K562 (cell line): ENCODE measurements at regions not wholly inside any gene's neighbourhood (a gene's known extent, or its start where the extent isn't known, plus 50 kb on each side); places are given as distances from the start of the nearest gene placed in this dataset.
"Not testable (repeated sequence)": the region's sequence is repeated elsewhere in the genome, so short reads cannot be mapped to it uniquely, and the experiment has no call there.

Experiments
- ATAC-seq: fragments of 200-7000 bp; cut with Tn5 transposase; 3 replicates; pipeline ENCODE4 v1.9.1; 2020; ENCODE audit warnings: moderate library complexity
- BruUV-seq: library from RNA; stranded (reverse); fragments of 400-500 nt; replicated peaks from 2 replicates; lab custom pipeline; 2021; lab: Mats Ljungman, UMichigan
- CTCF ChIA-PET: fragments of 300-600 bp; formaldehyde crosslinking; extraction: SDS; loops from one replicate; lab custom pipeline; 2021; ENCODE audit warnings: low intra/inter-chr PET ratio; lab: Yijun Ruan, JAX
- POLR2A ChIA-PET: fragments of 300-600, 350-650 bp; sonication (Branson Sonifier 250); formaldehyde crosslinking; extraction: SDS; loops from one replicate; lab custom pipeline; 2021; ENCODE audit warnings: antibody characterized with exemption, inconsistent platforms; lab: Yijun Ruan, JAX
- DNase-seq, 4 experiments: peaks; one replicate each; pipeline versions ENCODE4 v3.0.0 to v3.0.0-alpha.2; 2011 to 2018; ENCODE audit warnings: low spot score in 3 of 4, mixed read lengths in 3 of 4; ENCODE audit errors: extremely low read depth in 1 of 4
- FAIRE-seq: peaks from 2 replicates; lab custom pipeline; 2011; peaks lifted over from hg19 to GRCh38; lab: Jason Lieb, UNC
- H2AFZ ChIP-seq: 2 replicates; pipeline ENCODE4 v1.6.0; 2011; ENCODE audit warnings: low read depth, low read length, control low read depth, inconsistent platforms
- H3K27ac ChIP-seq: fragments of 200-600 bp; 3 replicates; pipeline ENCODE4 v1.8.0; 2011; ENCODE audit warnings: low read depth, mild to moderate bottlenecking, control low read depth, inconsistent platforms, low read length, moderate library complexity, mixed read lengths; ENCODE audit errors: extremely low read depth
- H3K27me3 ChIP-seq, 2 experiments: fragments of 300-600 bp in 1 of 2; 2 replicates in 1 of 2; 3 replicates in 1 of 2; pipeline versions ENCODE4 v1.6.0 to v1.8.0; 2011; ENCODE audit warnings: inconsistent platforms in 2 of 2, low read length in 2 of 2, mild to moderate bottlenecking in 1 of 2, mixed read lengths in 1 of 2, moderate library complexity in 1 of 2; ENCODE audit not compliant: control insufficient read depth in 2 of 2, insufficient read depth in 2 of 2
- H3K36me3 ChIP-seq: fragments of 300-600 bp; 3 replicates; pipeline ENCODE4 v1.8.0; 2011; ENCODE audit warnings: mild to moderate bottlenecking, low read length, inconsistent platforms; ENCODE audit not compliant: control insufficient read depth, insufficient read depth
- H3K4me1 ChIP-seq, 2 experiments: fragments of 200-600 bp in 1 of 2; replicated peaks in 1 of 2; 2 replicates in 1 of 2; 3 replicates in 1 of 2; pipeline versions ENCODE4 v1.5.1 to v1.8.0; 2011; ENCODE audit warnings: inconsistent platforms in 2 of 2, low read length in 2 of 2, mild to moderate bottlenecking in 1 of 2, mixed read lengths in 1 of 2, moderate library complexity in 1 of 2; ENCODE audit not compliant: control insufficient read depth in 2 of 2, insufficient read depth in 2 of 2
- H3K4me2 ChIP-seq: 2 replicates; pipeline ENCODE4 v1.6.1; 2011; ENCODE audit warnings: low read length, control low read depth, inconsistent platforms, mixed read lengths; ENCODE audit not compliant: insufficient read depth
- H3K4me3 ChIP-seq: fragments of 200-600 bp; sonication (generic), shearing (Covaris generic); 2 replicates; pipeline ENCODE4 v1.5.1; 2016; ENCODE audit warnings: control low read depth, inconsistent platforms
- H3K79me2 ChIP-seq: fragments of 200-600 bp; 3 replicates; pipeline ENCODE4 v1.8.0; 2011; ENCODE audit warnings: low read length, inconsistent platforms; ENCODE audit not compliant: control insufficient read depth, insufficient read depth
- H3K9ac ChIP-seq, 2 experiments: 2 replicates each; pipeline versions ENCODE4 v1.6.0 to v1.6.1; 2011; ENCODE audit warnings: low read depth in 2 of 2, low read length in 2 of 2, control low read depth in 1 of 2, inconsistent platforms in 1 of 2, mild to moderate bottlenecking in 1 of 2, mixed read lengths in 1 of 2; ENCODE audit not compliant: insufficient read depth in 1 of 2
- H3K9me1 ChIP-seq: one replicate; pipeline ENCODE4 v1.6.0; 2011; ENCODE audit warnings: inconsistent platforms, mild to moderate bottlenecking, low read length, moderate library complexity; ENCODE audit not compliant: control insufficient read depth, insufficient read depth
- H3K9me3 ChIP-seq: replicated peaks from 2 replicates; pipeline ENCODE4 v1.5.1; 2011; ENCODE audit warnings: low read depth, low read length, inconsistent platforms; ENCODE audit not compliant: control insufficient read depth, insufficient read depth
- H4K20me1 ChIP-seq: replicated peaks from 2 replicates; pipeline ENCODE4 v1.6.1; 2011; ENCODE audit warnings: low read length, inconsistent platforms, mixed read lengths; ENCODE audit not compliant: control insufficient read depth, insufficient read depth
- ETV1 ChIP-seq: fragments of 450-650 bp; conservative IDR thresholded peaks from 2 replicates; pipeline ENCODE4 v1.6.1; 2016; ENCODE audit warnings: missing genetic modification characterization, control low read depth, low read depth, missing compliant biosample characterization
- JUND ChIP-seq, 2 experiments: IDR thresholded peaks; 2 replicates in 1 of 2; 3 replicates in 1 of 2; pipeline ENCODE4 v1.6.1; 2011; ENCODE audit warnings: borderline replicate concordance in 2 of 2, low read depth in 2 of 2, low read length in 2 of 2, improper control_type of control experiment in 1 of 2, missing biosample characterization in 1 of 2, missing genetic modification characterization in 1 of 2, missing genetic modification reagents in 1 of 2
- ZNF24 ChIP-seq: fragments of 450-650 bp; IDR thresholded peaks from 2 replicates; pipeline ENCODE4 v1.6.1; 2016
- ZNF77 ChIP-seq: fragments of 250-450 bp; sonication (Bioruptor Pico); IDR thresholded peaks from 2 replicates; pipeline ENCODE4 v1.5.0; 2020
- WGBS: fragments of 100-300 bp; shearing (Covaris generic); methylation state at CpG from one replicate; pipeline ENCODE4 v1.1.6; 2016; ENCODE audit warnings: low coverage, mixed read lengths; ENCODE audit not compliant: insufficient coverage; ENCODE audit errors: missing lambda C conversion rate; 5-methylcytosine and 5-hydroxymethylcytosine counted together
- in situ Hi-C: fragments of 300-500 bp; cut with MboI; formaldehyde crosslinking; loops from 4 replicates; pipeline ENCODE4 v1.15.0; 2018; ENCODE audit warnings: inconsistent platforms, mixed read lengths
- intact Hi-C: fragments of 100-400 bp; cut with micrococcal nuclease; formaldehyde crosslinking; loops from 2 replicates; pipeline ENCODE4 v1.14.2; 2022
- TF ChIP-seq, protein P1 (sequence below), 2 experiments: fragments of 450-650 bp in 1 of 2; sonication (generic) in 1 of 2; formaldehyde crosslinking in 1 of 2; IDR thresholded peaks in 1 of 2; conservative IDR thresholded peaks in 1 of 2; 2 replicates each; pipeline versions ENCODE4 v1.6.1 to v1.8.1; 2016 to 2023; ENCODE audit warnings: mild to moderate bottlenecking in 2 of 2, moderate library complexity in 2 of 2, inconsistent platforms in 1 of 2, missing genetic modification reagents in 1 of 2

DNA sequence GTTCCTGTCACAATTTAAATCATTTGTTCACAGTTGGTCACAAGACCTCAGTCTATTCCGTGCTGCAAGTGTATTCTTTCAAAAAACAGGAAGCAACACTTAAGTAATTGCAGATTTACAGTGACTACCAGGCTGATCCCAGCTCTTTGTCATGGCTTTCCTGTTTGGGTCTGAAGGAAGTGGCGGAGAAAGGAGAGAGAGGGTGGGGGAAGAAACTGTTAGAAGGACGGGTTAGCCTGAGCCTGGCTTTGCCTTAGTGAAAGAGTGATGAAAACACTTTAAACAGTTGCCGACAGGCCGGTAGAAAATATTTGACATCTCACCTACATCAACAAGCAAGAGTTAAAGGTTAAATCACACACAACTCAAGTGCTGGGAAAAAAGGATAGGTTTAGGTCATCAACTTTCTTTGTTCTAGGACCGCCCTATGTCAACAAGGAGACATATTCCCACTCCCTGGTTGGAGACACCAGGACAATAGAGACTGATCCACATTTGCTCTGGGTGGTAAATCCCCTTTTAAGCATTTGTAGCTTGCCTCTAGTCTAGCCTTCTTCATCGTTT, 102.2 kb upstream of the DAB2 start:
- BruUV-seq: no TSS peak
- no peak overlapping the region for H2AFZ ChIP-seq
- DNase-seq (no peak), FAIRE-seq (no peak), ATAC-seq (no peak)
- H3K9me3 ChIP-seq: no peaks in the 10 kb centered on the region
- H3K79me2 ChIP-seq: no peaks in the 10 kb centered on the region
- TF ChIP-seq ZNF77 (CRISPR knock-in tag): no peak
- TF ChIP-seq ZNF24: peak; percentile 59; the same call in 1 of the 2 replicates
- no peaks in the 10 kb centered on the region for H4K20me1 ChIP-seq
- in situ Hi-C loops: no loop called here
- intact Hi-C loops: no loop called here
- no peak overlapping the region for H3K4me2 ChIP-seq
- no peaks in the 10 kb centered on the region for H3K9me1 ChIP-seq
- H3K4me3 ChIP-seq: no peak overlapping the region
- WGBS: 5% methylated on average over 7 of the region's 7 CpGs
- H3K36me3 ChIP-seq: no peaks in the 10 kb centered on the region
- POLR2A ChIA-PET: interaction anchor here (0.7 to 0.8 kb wide), 2 partner anchors 72 to 330 kb away, joined by 3 read pairs; no protein-coding TSS in a partner anchor
- peaks cover 0 to 10% of the 10 kb centered on the region in 2 experiments for H3K27me3 ChIP-seq
- H3K4me1 ChIP-seq: no peaks in the 10 kb centered on the region; a peak in 1 of 5 replicates
- no peak overlapping the region for H3K27ac ChIP-seq
- CTCF ChIA-PET: no interaction called here
- no peak overlapping the region for H3K9ac ChIP-seq

DNA sequence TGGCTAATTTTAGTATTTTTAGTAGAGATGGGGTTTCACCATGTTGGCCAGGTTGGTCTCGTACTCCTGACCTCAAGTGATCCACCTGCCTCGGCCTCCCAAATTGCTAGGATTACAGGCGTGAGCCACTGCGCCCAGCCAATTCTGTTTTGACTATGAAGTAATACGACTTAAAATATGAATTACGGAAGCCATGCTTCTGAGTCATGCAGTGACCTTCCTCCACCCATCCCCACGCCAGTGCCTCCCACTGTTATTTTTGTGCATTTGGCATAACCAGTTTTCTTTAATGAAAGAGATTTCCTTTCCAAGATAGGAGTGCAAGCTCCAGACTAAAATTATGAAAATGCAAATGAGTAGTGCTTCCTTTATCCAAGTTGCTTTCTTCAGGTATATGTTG, 101.0 kb upstream of the DAB2 start:
- H3K9me1 ChIP-seq; FAIRE-seq; H3K79me2 ChIP-seq; TF ChIP-seq JUND (tag; IDR thresholded peaks at IDR 0.05; ENCODE audit: borderline replicate concordance, low read depth, low read length): not testable (repeated sequence)
- WGBS: 2% methylated on average over 7 of the region's 7 CpGs
- TF ChIP-seq JUND (IDR thresholded peaks at IDR 0.05; ENCODE audit: borderline replicate concordance, low read depth, low read length) (0 out of 2 replicates have a peak, but pooled peaks have one; percentile 5), ETV1 (tag) (0 out of 2 replicates have a peak, but pooled peaks have one; percentile 25)
- TF ChIP-seq, protein P1, sequence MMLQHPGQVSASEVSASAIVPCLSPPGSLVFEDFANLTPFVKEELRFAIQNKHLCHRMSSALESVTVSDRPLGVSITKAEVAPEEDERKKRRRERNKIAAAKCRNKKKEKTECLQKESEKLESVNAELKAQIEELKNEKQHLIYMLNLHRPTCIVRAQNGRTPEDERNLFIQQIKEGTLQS (IDR thresholded peaks at IDR 0.05): 0 out of 2 replicates have a peak, but pooled peaks have one; percentile 44
- TF ChIP-seq, protein P1 (CRISPR knock-in tag; conservative IDR thresholded peaks at IDR 0.05): not testable (repeated sequence)
- TF ChIP-seq, all 486 proteins: peak for 3; not testable (repeated sequence) for 483
- H3K36me3 ChIP-seq, BruUV-seq, H3K9ac ChIP-seq, H3K9me3 ChIP-seq, H3K4me3 ChIP-seq, intact Hi-C loops, ATAC-seq, H3K27ac ChIP-seq, in situ Hi-C loops, H3K4me1 ChIP-seq, H4K20me1 ChIP-seq, DNase-seq, H3K4me2 ChIP-seq, CTCF ChIA-PET, H2AFZ ChIP-seq: not testable (repeated sequence)
- peaks cover 0 to 10% of the 10 kb centered on the region in 2 experiments for H3K27me3 ChIP-seq
- POLR2A ChIA-PET: interaction anchor here (0.6 kb wide), 1 partner anchor 22 kb away, joined by 3 read pairs; no protein-coding TSS in a partner anchor
